Esophagus squamous epithelium (tissue), 4 donors: ENCODE measurements at regions not wholly inside any gene's neighbourhood (a gene's known extent, or its start where the extent isn't known, plus 50 kb on each side); places are given as distances from the start of the nearest gene placed in this dataset.

ENCODE experiments used
- CTCF ChIP-seq, 6 experiments: fragments of 450-650 bp in 4 of 6; fragments of 200-600 bp in 2 of 6; sonication (generic) in 2 of 6; IDR thresholded peaks; one replicate each; pipeline ENCODE4 v1.5.1; 2016 to 2019; ENCODE audit warnings: antibody characterized with exemption in 6 of 6, mild to moderate bottlenecking in 4 of 6, moderate library complexity in 4 of 6
- POLR2A ChIP-seq, 4 donors: fragments of 450-650 bp; IDR thresholded peaks; one replicate each; pipeline ENCODE4 v1.6.1; 2017; ENCODE audit warnings: antibody characterized with exemption in 4 of 4, mild to moderate bottlenecking in 4 of 4, moderate library complexity in 3 of 4

- TF ChIP-seq POLR2A (IDR thresholded peaks at IDR 0.05), result no peak
- no peak for TF ChIP-seq CTCF (IDR thresholded peaks at IDR 0.05)
Measured at GRCh38 chr7:65264258-65264657, 109.4 kb upstream of the ZNF92 start.
